Liver (tissue), 3 donors: ENCODE measurements at regions not wholly inside any gene's neighbourhood (a gene's known extent, or its start where the extent isn't known, plus 50 kb on each side); places are given as distances from the start of the nearest gene placed in this dataset.
A peak's percentile ranks its signal among the peaks of the same experiment; 100 is the strongest.

ENCODE experiments used
- CTCF ChIP-seq: fragments of 150-350 bp; IDR thresholded peaks from 2 replicates; pipeline ENCODE4 v1.5.1; 2017; ENCODE audit warnings: improper control_type of control experiment, low read depth, low read length; ENCODE audit not compliant: missing input control
- EGR1 ChIP-seq, 2 donors: IDR thresholded peaks; 2 replicates each; pipeline ENCODE4 v1.6.1; 2016 to 2018; ENCODE audit warnings: antibody characterized with exemption in 2 of 2, low read depth in 2 of 2
- FOXA1 ChIP-seq: IDR thresholded peaks from 2 replicates; pipeline ENCODE4 v1.6.1; 2016; ENCODE audit warnings: antibody characterized with exemption
- GABPA ChIP-seq, 2 donors: IDR thresholded peaks in 1 of 2; conservative IDR thresholded peaks in 1 of 2; 2 replicates each; pipeline ENCODE4 v1.6.1; 2016; ENCODE audit warnings: antibody characterized with exemption in 2 of 2, mild to moderate bottlenecking in 1 of 2, moderate library complexity in 1 of 2
- HNF4G ChIP-seq: IDR thresholded peaks from 2 replicates; pipeline ENCODE4 v1.6.1; 2016; ENCODE audit warnings: antibody characterized with exemption
- JUND ChIP-seq, 2 donors: IDR thresholded peaks; 2 replicates each; pipeline ENCODE4 v1.6.1; 2016; ENCODE audit warnings: antibody characterized with exemption in 2 of 2
- MAX ChIP-seq: IDR thresholded peaks from 2 replicates; pipeline ENCODE4 v1.6.1; 2016; ENCODE audit warnings: antibody characterized with exemption
- RAD21 ChIP-seq, 2 donors: IDR thresholded peaks; 2 replicates each; pipeline ENCODE4 v1.6.1; 2016; ENCODE audit warnings: antibody characterized with exemption in 2 of 2, mild to moderate bottlenecking in 2 of 2
- REST ChIP-seq: IDR thresholded peaks from 2 replicates; pipeline ENCODE4 v1.6.1; 2016; ENCODE audit warnings: antibody characterized with exemption, mild to moderate bottlenecking
- RXRA ChIP-seq, 2 donors: IDR thresholded peaks; 2 replicates each; pipeline ENCODE4 v1.6.1; 2017 to 2018; ENCODE audit warnings: antibody characterized with exemption in 2 of 2, mild to moderate bottlenecking in 1 of 2
- SP1 ChIP-seq: IDR thresholded peaks from 2 replicates; pipeline ENCODE4 v1.6.1; 2018; ENCODE audit warnings: antibody characterized with exemption, mild to moderate bottlenecking
- TAF1 ChIP-seq: conservative IDR thresholded peaks from 2 replicates; pipeline ENCODE4 v1.6.1; 2016; ENCODE audit warnings: antibody characterized with exemption, mild to moderate bottlenecking
- YY1 ChIP-seq: IDR thresholded peaks from 2 replicates; pipeline ENCODE4 v1.6.1; 2016; ENCODE audit warnings: antibody characterized with exemption, mild to moderate bottlenecking
- donor health status: healthy.
- donor health status: healthy.

GRCh38 chr9:72458153-72458552, 63.3 kb upstream of the TMC1 start:
- TF ChIP-seq FOXA1 (no peak), REST (no peak), SP1 (no peak), TAF1 (no peak), CTCF (no peak), RAD21 (IDR thresholded peaks at IDR 0.05) (no peak), EGR1 (IDR thresholded peaks at IDR 0.05; ENCODE audit: low read depth in 2 of 2) (no peak), MAX (no peak), YY1 (peak; percentile 19), HNF4G (no peak), RXRA (IDR thresholded peaks at IDR 0.05) (no peak), JUND (IDR thresholded peaks at IDR 0.05) (no peak), GABPA (IDR thresholded peaks at IDR 0.05 in 1 of 2, conservative IDR thresholded peaks at IDR 0.05 in 1 of 2) (no peak)
